ENCODE measurements at regions not wholly inside any gene's neighbourhood (a gene's known extent, or its start where the extent isn't known, plus 50 kb on each side); places are given as distances from the start of the nearest gene placed in this dataset.

DNA sequence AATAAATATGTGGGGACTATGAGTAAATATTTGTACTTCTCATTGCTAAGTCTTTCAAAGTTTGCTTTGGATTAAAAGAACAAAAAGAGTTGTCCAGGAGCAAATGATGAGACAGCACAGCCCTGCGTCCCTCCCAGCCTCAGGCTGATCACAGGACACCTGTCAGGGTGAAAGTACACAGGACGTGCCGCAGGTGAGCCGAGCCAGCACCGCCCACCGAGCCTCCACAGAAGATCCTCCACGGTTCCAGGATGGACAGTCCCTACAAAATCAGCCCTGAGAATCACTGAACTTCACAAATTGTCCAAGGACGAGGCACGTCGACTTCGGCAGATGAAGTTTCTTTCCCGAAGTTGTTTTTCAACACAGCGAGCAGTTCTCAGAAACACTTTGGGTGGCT, 661.5 kb downstream of the BRD1 start:
- Histone ChIP-seq H3K4me1 (no peaks in the 10 kb centered on the region), H3K4me3 (no peak overlapping the region), H3K27me3 (replicated peaks in 1 of 7) (peaks cover 0 to 24% (median 0%) of the 10 kb centered on the region in 7 donors), H3K9me3 (peaks cover 0 to 18% (median 0%) of the 10 kb centered on the region in 8 donors), H3K36me3 (no peaks in the 10 kb centered on the region), H3K27ac (no peak overlapping the region)
- intact Hi-C loops (cut with DNase I; ENCODE audit: low total_unique reads), result no loop called here
- no peak for DNase-seq
- 78 to 92% (median 90%) methylated on average over 13 of the region's 13 CpGs for WGBS, 5 donors
- TF ChIP-seq POLR2A (IDR thresholded peaks at IDR 0.05), result no peak
- no peak for TF ChIP-seq POLR2AphosphoS5 (IDR thresholded peaks at IDR 0.05)
- no peak for TF ChIP-seq CTCF (IDR thresholded peaks at IDR 0.05 in 8 of 11, conservative IDR thresholded peaks at IDR 0.05 in 3 of 11)

DNA sequence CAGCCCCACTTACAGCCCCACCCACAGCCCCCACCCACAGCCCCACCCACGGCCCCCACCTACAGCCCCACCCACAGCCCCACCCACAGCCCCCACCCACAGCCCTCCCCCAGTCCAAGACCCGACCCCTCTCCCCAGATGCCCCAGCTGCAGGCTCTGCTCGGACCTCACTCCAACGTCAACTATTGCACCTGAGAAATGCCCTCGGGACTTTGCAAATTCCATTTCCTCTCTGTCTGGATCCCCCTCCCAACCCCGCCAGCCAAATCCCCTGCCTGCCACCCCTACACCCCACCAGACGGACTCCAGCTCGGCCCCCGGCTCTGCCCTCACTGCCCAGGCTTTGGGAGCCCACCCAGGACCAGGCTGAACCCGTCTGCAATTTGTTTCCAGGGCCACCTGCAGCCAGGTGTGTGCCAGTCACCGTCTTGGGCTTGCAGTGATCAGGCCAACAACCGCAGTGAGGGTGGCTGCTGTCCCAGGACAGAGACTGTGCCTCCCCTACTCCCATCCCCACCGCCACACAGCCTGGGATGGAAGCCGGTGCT, 662.8 kb downstream of the BRD1 start:
- intact Hi-C loops (cut with DNase I; ENCODE audit: low total_unique reads), result no loop called here
- DNase-seq, result no peak

DNA sequence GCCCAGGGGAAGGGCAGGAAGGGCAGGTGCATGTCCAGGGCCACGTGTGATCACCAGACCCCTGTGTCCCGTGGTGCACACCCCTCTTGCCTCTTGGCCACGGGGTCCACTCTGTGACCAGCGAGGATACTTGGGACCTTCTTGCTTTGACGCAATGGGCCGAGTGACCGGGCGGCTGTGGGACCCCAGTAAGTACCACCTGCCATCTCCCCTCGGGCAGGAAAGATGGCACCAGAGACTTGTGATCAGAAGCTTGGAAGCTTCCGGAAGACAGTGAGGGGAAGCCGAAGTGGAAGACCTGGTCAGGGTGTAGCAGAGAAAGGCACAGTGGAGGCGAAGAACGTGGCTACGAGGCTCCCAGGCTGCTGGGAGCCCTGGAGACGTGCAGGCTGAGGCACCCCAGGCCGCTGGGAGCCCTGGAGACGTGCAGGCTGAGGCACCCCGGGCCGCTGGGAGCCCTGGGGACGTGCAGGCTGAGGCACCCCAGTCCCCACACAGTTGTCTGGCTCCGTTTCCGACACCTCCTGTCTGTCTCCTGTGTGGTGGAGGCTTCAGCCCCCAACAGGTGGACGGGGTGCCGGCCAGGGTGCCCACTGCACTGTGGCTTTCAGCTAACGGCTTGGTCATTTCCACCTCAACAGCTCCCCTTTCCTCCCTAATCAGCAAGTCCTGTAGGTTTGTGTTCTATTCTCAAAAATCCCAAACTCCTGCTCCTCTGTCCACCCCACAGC, 663.5 kb downstream of the BRD1 start:
- Histone ChIP-seq H3K27me3 (replicated peaks in 1 of 7) (peaks cover 0 to 40% (median 0%) of the 10 kb centered on the region in 7 donors), H3K4me1 (no peaks in the 10 kb centered on the region), H3K36me3 (no peaks in the 10 kb centered on the region), H3K4me3 (no peak overlapping the region), H3K9me3 (peaks cover 0 to 9% (median 0%) of the 10 kb centered on the region in 8 donors), H3K27ac (no peak overlapping the region)
- intact Hi-C loops (cut with DNase I; ENCODE audit: low total_unique reads), result no loop called here
- WGBS, 5 donors, result 65 to 82% (median 72%) methylated on average over 25 of the region's 25 CpGs
- DNase-seq, result no peak
- no peak for TF ChIP-seq POLR2AphosphoS5 (IDR thresholded peaks at IDR 0.05)
- no peak for TF ChIP-seq CTCF (IDR thresholded peaks at IDR 0.05 in 8 of 11, conservative IDR thresholded peaks at IDR 0.05 in 3 of 11)
- no peak for TF ChIP-seq POLR2A (IDR thresholded peaks at IDR 0.05)

More for the DNA sequence above, 662.8 kb downstream of the BRD1 start:
- H3K27ac ChIP-seq, result no peak overlapping the region
- H3K27me3 ChIP-seq (replicated peaks in 1 of 7), result peaks cover 0 to 36% (median 0%) of the 10 kb centered on the region in 7 donors
- WGBS, 5 donors, result 50 to 60% (median 54%) methylated on average over 12 to 13 of the region's 14 CpGs
- TF ChIP-seq POLR2AphosphoS5 (IDR thresholded peaks at IDR 0.05), result no peak
- TF ChIP-seq CTCF (IDR thresholded peaks at IDR 0.05 in 8 of 11, conservative IDR thresholded peaks at IDR 0.05 in 3 of 11), result no peak
- TF ChIP-seq POLR2A (IDR thresholded peaks at IDR 0.05), result no peak
- peaks cover 0 to 13% (median 0%) of the 10 kb centered on the region in 8 donors for H3K9me3 ChIP-seq
- H3K4me3 ChIP-seq, result no peak overlapping the region
- H3K36me3 ChIP-seq, result no peaks in the 10 kb centered on the region
- no peaks in the 10 kb centered on the region for H3K4me1 ChIP-seq

DNA sequence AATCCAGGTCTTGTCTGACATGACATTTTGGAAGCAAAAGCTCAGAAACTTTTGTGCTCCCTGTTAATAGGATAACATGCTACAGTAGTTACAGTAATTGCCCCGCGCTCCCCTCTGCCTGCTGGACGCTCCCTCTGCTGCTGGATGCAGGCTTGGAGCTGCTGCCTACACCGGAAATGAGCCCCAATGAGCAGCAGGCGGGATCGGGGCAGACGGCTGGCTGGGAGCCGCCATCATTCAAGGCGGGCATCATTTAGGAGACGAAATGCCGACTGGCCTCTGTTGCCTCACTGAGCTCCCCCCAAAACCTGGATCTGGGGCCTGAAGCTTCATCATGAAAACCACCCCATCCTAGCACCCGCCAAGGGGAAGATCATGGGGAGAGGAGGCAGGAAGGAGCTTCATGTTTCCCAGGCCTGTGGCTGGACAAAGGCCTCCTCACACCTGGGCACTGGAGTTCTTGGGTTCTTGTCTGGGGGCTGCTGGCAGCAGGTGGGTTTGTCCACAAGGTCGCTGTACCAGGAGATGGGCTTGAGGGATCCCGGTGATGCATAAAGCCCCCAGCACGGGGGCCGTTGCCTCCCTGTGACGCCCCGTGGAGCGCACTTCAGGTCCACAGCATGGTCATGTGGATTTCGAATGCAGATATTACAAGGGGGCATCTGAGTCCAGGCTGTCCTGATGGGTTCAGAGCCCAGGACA, 664.3 kb downstream of the BRD1 start:
- WGBS, 5 donors, result 77 to 89% (median 79%) methylated on average over 14 to 20 of the region's 20 CpGs
- TF ChIP-seq CTCF (IDR thresholded peaks at IDR 0.05 in 8 of 11, conservative IDR thresholded peaks at IDR 0.05 in 3 of 11) (no peak), POLR2AphosphoS5 (IDR thresholded peaks at IDR 0.05) (no peak), POLR2A (IDR thresholded peaks at IDR 0.05) (no peak)
- peaks cover 0 to 2% (median 0%) of the 10 kb centered on the region in 8 donors for H3K9me3 ChIP-seq
- no peaks in the 10 kb centered on the region for H3K36me3 ChIP-seq
- H3K27me3 ChIP-seq (replicated peaks in 1 of 7), result peaks cover 0 to 47% (median 0%) of the 10 kb centered on the region in 7 donors
- peak; percentile 54 for DNase-seq
- H3K27ac ChIP-seq, result no peak overlapping the region
- intact Hi-C loops (cut with DNase I; ENCODE audit: low total_unique reads), result no loop called here
- H3K4me3 ChIP-seq, result no peak overlapping the region
- H3K4me1 ChIP-seq, result no peaks in the 10 kb centered on the region

Measured in spleen (tissue), 11 donors.